ENCODE measurements at regions not wholly inside any gene's neighbourhood (a gene's known extent, or its start where the extent isn't known, plus 50 kb on each side); places are given as distances from the start of the nearest gene placed in this dataset.

DNA sequence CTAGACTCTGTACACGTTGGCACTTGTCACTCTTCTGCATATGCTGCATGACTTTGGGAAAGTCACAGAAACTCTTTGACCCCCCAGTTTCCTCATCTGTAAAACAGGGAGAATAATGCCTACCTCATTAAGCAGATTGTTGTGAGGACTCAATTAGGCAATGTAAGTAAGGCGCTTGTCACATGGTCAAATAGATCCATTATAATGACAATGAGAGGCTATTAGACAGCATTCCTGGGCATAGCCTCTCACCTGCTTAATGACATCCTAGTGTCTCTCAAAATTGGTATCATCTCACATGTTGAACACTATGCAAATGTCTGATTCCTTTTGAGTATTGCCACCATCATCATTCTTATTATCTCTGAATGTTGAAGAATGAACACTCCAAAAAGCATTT, 172.6 kb upstream of the JADE1 start:
- FAIRE-seq (no peak), DNase-seq (ENCODE audit: extremely low read depth in 1 of 4, low spot score in 3 of 4) (no peak), ATAC-seq (no peak)
- H3K4me3 ChIP-seq = no peak overlapping the region
- 28% methylated on average over 2 of the region's 2 CpGs for WGBS (ENCODE audit: insufficient coverage, low coverage, missing lambda C conversion rate)
- no peak overlapping the region for H3K4me2 ChIP-seq (ENCODE audit: insufficient read depth, low read length)
- H3K9me3 ChIP-seq (replicated peaks; ENCODE audit: control insufficient read depth, insufficient read depth, low read depth, low read length) = no peaks in the 10 kb centered on the region
- intact Hi-C loops (cut with micrococcal nuclease) = no loop called here
- ChIA-PET POLR2A (no interaction called here), CTCF (ENCODE audit: low intra/inter-chr PET ratio) (no interaction called here)
- H3K9me1 ChIP-seq (ENCODE audit: control insufficient read depth, insufficient read depth, low read length) = no peaks in the 10 kb centered on the region
- TF ChIP-seq FOXJ2 (tag; IDR thresholded peaks at IDR 0.05) (no peak), ZNF668 (CRISPR knock-in tag; IDR thresholded peaks at IDR 0.05) (no peak), TRIM28 (IDR thresholded peaks at IDR 0.05) (no peak), TCF7 (IDR thresholded peaks at IDR 0.05; ENCODE audit: borderline replicate concordance) (no peak)
- no TSS peak for BruUV-seq (replicated peaks)
- H3K4me1 ChIP-seq (replicated peaks in 1 of 2; ENCODE audit: control insufficient read depth in 2 of 2, insufficient read depth in 2 of 2, low read length in 2 of 2) = peaks cover 4 to 12% of the 10 kb centered on the region in 2 experiments; a peak in 4 of 5 replicates
- no peaks in the 10 kb centered on the region for H3K27me3 ChIP-seq (ENCODE audit: control insufficient read depth in 2 of 2, insufficient read depth in 2 of 2, low read length in 2 of 2)
- no peaks in the 10 kb centered on the region for H4K20me1 ChIP-seq (replicated peaks; ENCODE audit: control insufficient read depth, insufficient read depth, low read length)
- in situ Hi-C loops (cut with MboI) = no loop called here
- no peak overlapping the region for H3K9ac ChIP-seq (ENCODE audit: insufficient read depth in 1 of 2, low read depth in 2 of 2, low read length in 2 of 2)
- H2AFZ ChIP-seq (ENCODE audit: low read depth, low read length) = no peak overlapping the region
- H3K36me3 ChIP-seq (ENCODE audit: control insufficient read depth, insufficient read depth, low read length) = no peaks in the 10 kb centered on the region
- H3K79me2 ChIP-seq (ENCODE audit: control insufficient read depth, insufficient read depth, low read length) = no peaks in the 10 kb centered on the region
- H3K27ac ChIP-seq (ENCODE audit: extremely low read depth, low read depth, low read length) = no peak overlapping the region

DNA sequence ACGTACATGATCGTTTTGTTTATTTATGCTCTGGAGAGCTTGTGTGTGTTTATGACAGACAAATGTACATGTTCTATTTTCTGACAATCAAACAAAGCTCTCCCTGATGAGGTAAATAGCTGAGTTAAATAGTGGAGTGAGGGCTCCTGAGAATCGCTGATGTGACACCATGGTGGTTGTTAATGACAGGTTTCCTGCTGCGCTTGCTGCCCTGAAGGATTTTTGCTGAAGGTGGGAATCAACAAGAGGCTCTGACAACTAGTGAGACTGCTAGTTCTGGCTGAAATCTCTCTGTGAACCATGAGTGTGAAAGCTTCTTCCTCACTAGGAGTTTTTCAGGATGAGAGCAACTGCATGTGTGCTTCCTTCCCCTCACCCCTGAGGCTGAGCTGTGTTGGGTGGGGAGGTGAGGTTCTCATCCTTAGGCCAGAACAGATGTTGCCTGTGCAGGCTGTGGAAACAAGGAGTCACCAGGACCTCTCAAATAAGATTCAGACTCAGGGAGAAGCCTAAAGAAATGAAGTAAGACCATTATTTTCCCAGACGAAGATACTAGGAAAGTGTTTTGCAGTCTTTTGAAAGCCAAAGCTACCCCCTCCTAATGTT, 173.4 kb upstream of the JADE1 start:
- ATAC-seq = peak; percentile 58; the same call in 2 of the 3 replicates
- no peaks in the 10 kb centered on the region for H3K79me2 ChIP-seq (ENCODE audit: control insufficient read depth, insufficient read depth, low read length)
- BruUV-seq (replicated peaks) = no TSS peak
- no peak overlapping the region for H3K27ac ChIP-seq (ENCODE audit: extremely low read depth, low read depth, low read length)
- H3K9me3 ChIP-seq (replicated peaks; ENCODE audit: control insufficient read depth, insufficient read depth, low read depth, low read length) = no peaks in the 10 kb centered on the region
- H3K9ac ChIP-seq (ENCODE audit: insufficient read depth in 1 of 2, low read depth in 2 of 2, low read length in 2 of 2) = no peak overlapping the region
- no peaks in the 10 kb centered on the region for H3K9me1 ChIP-seq (ENCODE audit: control insufficient read depth, insufficient read depth, low read length)
- no peaks in the 10 kb centered on the region for H4K20me1 ChIP-seq (replicated peaks; ENCODE audit: control insufficient read depth, insufficient read depth, low read length)
- no peaks in the 10 kb centered on the region for H3K27me3 ChIP-seq (ENCODE audit: control insufficient read depth in 2 of 2, insufficient read depth in 2 of 2, low read length in 2 of 2)
- FAIRE-seq = no peak
- H3K4me1 ChIP-seq (replicated peaks in 1 of 2; ENCODE audit: control insufficient read depth in 2 of 2, insufficient read depth in 2 of 2, low read length in 2 of 2) = peaks cover 4 to 12% of the 10 kb centered on the region in 2 experiments; a peak in 4 of 5 replicates
- in situ Hi-C loops (cut with MboI) = no loop called here
- no peak for DNase-seq (ENCODE audit: extremely low read depth in 1 of 4, low spot score in 3 of 4)
- 55% methylated on average over 5 of the region's 5 CpGs for WGBS (ENCODE audit: insufficient coverage, low coverage, missing lambda C conversion rate)
- intact Hi-C loops (cut with micrococcal nuclease) = no loop called here
- CTCF ChIA-PET (ENCODE audit: low intra/inter-chr PET ratio) = no interaction called here
- TF ChIP-seq COPS2 (conservative IDR thresholded peaks at IDR 0.05) = no peak
- no peak for TF ChIP-seq HIVEP1 (CRISPR knock-in tag; IDR thresholded peaks at IDR 0.05)
- TF ChIP-seq CHCHD3 (CRISPR knock-in tag; IDR thresholded peaks at IDR 0.05) = no peak
- TF ChIP-seq SRSF7 (optimal IDR thresholded peaks at IDR 0.05; ENCODE audit: low read depth, low read length) = no peak
- TF ChIP-seq, protein P1, sequence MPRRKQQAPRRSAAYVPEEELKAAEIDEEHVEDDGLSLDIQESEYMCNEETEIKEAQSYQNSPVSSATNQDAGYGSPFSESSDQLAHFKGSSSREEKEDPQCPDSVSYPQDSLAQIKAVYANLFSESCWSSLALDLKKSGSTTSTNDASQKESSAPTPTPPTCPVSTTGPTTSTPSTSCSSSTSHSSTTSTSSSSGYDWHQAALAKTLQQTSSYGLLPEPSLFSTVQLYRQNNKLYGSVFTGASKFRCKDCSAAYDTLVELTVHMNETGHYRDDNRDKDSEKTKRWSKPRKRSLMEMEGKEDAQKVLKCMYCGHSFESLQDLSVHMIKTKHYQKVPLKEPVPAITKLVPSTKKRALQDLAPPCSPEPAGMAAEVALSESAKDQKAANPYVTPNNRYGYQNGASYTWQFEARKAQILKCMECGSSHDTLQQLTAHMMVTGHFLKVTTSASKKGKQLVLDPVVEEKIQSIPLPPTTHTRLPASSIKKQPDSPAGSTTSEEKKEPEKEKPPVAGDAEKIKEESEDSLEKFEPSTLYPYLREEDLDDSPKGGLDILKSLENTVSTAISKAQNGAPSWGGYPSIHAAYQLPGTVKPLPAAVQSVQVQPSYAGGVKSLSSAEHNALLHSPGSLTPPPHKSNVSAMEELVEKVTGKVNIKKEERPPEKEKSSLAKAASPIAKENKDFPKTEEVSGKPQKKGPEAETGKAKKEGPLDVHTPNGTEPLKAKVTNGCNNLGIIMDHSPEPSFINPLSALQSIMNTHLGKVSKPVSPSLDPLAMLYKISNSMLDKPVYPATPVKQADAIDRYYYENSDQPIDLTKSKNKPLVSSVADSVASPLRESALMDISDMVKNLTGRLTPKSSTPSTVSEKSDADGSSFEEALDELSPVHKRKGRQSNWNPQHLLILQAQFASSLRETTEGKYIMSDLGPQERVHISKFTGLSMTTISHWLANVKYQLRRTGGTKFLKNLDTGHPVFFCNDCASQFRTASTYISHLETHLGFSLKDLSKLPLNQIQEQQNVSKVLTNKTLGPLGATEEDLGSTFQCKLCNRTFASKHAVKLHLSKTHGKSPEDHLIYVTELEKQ (CRISPR knock-in tag; IDR thresholded peaks at IDR 0.05) = no peak
- TF ChIP-seq SRF (CRISPR knock-in tag; IDR thresholded peaks at IDR 0.05) = no peak
- TF ChIP-seq, protein P2, sequence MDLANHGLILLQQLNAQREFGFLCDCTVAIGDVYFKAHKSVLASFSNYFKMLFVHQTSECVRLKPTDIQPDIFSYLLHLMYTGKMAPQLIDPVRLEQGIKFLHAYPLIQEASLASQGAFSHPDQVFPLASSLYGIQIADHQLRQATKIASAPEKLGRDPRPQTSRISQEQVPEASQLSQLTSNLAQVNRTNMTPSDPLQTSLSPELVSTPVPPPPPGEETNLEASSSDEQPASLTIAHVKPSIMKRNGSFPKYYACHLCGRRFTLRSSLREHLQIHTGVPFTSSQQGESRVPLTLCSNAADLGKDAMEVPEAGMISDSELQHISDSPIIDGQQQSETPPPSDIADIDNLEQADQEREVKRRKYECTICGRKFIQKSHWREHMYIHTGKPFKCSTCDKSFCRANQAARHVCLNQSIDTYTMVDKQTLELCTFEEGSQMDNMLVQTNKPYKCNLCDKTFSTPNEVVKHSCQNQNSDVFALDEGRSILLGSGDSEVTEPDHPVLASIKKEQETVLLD (IDR thresholded peaks at IDR 0.05) = no peak
- peak; percentile 41 for TF ChIP-seq ZNF316 (IDR thresholded peaks at IDR 0.05)
- TF ChIP-seq ATF7 (IDR thresholded peaks at IDR 0.05) = no peak
- H3K36me3 ChIP-seq (ENCODE audit: control insufficient read depth, insufficient read depth, low read length) = no peaks in the 10 kb centered on the region
- POLR2A ChIA-PET = interaction anchor here (0.9 kb wide), 1 partner anchor 53 kb away, joined by 4 read pairs; no protein-coding TSS in a partner anchor
- H3K4me2 ChIP-seq (ENCODE audit: insufficient read depth, low read length) = peak overlapping the region; percentile 70; the same call in 1 of the 2 replicates
- no peak overlapping the region for H3K4me3 ChIP-seq
- no peak overlapping the region; the same call in 1 of the 2 replicates for H2AFZ ChIP-seq (ENCODE audit: low read depth, low read length)
